ENCODE measurements at regions not wholly inside any gene's neighbourhood (a gene's known extent, or its start where the extent isn't known, plus 50 kb on each side); places are given as distances from the start of the nearest gene placed in this dataset.

DNA sequence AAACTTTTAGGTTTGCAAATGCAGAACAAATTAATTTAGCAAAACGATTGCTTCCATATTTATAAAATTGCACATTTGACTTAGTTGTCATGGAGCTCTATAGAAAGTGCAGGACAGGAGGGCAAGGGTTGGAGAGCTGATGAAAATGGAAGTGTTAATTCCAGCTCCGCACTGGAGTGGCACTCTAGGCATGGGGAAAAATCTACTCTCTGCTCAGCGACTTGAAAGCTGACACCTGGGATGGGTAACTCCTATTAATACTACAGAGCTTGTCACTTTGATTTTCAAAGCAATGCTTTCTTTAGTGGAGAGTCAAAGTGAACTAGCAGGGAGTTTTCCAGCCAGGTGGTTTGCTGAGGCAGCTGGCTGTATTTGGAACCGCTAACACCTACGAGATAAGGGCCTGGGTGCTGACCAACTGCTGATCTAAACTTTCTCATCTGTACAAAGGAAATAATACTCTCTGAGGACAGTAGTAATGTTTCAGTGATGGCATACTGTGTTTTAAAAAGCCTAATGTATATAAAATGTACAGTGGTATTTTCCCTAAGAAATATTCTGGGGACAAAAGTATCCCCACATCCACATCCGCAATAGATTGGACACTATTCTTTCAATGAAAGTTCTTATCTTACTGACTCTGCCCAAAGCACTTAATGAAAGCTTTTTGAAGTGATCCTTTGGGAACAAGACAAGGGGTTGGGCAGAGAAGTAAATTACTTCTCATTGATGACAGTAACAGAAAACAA is 444.3 kb downstream of the GPAM start:
- no peak overlapping the region for H3K27ac ChIP-seq
- DNase-seq (ENCODE audit: low spot score) = no peak
- TF ChIP-seq, protein P1, sequence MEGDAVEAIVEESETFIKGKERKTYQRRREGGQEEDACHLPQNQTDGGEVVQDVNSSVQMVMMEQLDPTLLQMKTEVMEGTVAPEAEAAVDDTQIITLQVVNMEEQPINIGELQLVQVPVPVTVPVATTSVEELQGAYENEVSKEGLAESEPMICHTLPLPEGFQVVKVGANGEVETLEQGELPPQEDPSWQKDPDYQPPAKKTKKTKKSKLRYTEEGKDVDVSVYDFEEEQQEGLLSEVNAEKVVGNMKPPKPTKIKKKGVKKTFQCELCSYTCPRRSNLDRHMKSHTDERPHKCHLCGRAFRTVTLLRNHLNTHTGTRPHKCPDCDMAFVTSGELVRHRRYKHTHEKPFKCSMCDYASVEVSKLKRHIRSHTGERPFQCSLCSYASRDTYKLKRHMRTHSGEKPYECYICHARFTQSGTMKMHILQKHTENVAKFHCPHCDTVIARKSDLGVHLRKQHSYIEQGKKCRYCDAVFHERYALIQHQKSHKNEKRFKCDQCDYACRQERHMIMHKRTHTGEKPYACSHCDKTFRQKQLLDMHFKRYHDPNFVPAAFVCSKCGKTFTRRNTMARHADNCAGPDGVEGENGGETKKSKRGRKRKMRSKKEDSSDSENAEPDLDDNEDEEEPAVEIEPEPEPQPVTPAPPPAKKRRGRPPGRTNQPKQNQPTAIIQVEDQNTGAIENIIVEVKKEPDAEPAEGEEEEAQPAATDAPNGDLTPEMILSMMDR (IDR thresholded peaks at IDR 0.05) = no peak
- no peak overlapping the region for H3K4me3 ChIP-seq

DNA sequence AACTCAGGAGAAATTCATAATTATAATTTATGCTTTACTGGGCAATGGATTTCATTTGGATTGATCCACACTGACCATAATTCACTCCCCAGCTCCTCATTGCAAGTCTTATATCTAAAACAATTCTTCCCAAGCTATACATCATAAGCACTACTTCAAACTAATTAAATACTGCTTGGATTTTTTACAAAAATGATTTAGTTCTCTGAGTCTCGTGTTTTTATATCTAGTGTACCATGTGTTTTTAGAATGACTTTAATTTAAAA is 443.8 kb downstream of the GPAM start:
- TF ChIP-seq, protein P1 (IDR thresholded peaks at IDR 0.05) = no peak
- no peak for DNase-seq (ENCODE audit: low spot score)
- H3K4me3 ChIP-seq = no peak overlapping the region
- no peak overlapping the region for H3K27ac ChIP-seq

DNA sequence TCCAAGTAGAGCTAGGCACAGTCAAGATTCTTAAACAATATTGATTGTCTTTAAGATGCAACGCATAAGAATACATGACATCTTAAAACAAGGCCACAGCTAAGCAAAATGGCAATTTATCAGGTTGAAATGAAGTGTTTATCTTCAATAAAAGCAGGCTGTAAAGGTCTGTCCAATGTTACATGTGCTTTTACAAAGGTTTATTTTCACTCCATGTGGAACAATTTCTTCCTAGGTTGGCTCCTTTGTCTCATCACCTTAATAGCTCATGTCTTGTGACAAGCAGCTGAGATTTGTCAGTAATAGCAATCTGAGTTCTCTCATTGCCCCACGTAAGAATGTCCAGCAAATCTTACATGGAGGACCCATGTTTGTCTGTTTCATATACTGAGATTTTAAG is 437.6 kb downstream of the GPAM start:
- Histone ChIP-seq H3K27ac (no peak overlapping the region), H3K4me3 (no peak overlapping the region)
- no peak for DNase-seq (ENCODE audit: low spot score)
- TF ChIP-seq, protein P1 (IDR thresholded peaks at IDR 0.05) = no peak

DNA sequence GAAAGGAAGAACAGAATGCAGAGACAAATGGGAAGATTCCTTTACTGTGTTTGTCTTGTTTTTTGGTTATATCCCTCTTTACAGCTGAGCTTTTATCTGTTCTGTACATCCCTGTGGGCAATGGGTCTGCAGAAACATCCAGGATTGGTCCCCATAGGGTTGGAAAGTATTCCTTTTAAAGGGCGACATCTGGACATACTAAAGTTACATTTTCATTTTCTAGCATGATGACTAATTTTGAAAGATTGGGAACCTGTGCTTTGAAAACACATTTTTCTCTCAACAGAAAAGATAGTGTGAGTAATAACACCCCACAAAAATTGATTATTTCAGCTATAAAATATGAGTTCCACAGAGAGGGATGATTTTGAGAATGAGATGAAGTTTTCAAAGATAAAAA is 435.8 kb downstream of the GPAM start:
- Histone ChIP-seq H3K4me3 (no peak overlapping the region), H3K27ac (no peak overlapping the region)
- no peak for DNase-seq (ENCODE audit: low spot score)
- TF ChIP-seq, protein P1 (IDR thresholded peaks at IDR 0.05) = no peak

DNA sequence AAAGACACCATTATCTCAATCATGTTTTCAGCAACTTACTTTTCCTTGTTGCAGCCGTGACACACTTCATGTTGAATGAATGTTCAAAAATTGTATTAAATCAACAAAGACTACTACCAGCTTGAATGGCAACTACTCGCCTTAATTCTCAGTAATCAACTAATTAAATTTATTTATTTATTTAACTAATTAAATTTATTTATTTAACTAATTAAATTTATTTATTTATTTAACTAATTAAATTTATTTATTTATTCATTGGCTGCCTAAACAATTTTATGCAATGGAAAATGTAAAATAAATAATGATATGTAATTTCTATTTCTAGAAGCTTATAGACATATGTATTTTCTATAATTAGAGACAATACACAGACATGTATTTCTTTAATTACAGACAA is 435.4 kb downstream of the GPAM start:
- DNase-seq (ENCODE audit: low spot score) = no peak
- TF ChIP-seq, protein P1 (IDR thresholded peaks at IDR 0.05) = no peak
- Histone ChIP-seq H3K4me3 (no peak overlapping the region), H3K27ac (no peak overlapping the region)

DNA sequence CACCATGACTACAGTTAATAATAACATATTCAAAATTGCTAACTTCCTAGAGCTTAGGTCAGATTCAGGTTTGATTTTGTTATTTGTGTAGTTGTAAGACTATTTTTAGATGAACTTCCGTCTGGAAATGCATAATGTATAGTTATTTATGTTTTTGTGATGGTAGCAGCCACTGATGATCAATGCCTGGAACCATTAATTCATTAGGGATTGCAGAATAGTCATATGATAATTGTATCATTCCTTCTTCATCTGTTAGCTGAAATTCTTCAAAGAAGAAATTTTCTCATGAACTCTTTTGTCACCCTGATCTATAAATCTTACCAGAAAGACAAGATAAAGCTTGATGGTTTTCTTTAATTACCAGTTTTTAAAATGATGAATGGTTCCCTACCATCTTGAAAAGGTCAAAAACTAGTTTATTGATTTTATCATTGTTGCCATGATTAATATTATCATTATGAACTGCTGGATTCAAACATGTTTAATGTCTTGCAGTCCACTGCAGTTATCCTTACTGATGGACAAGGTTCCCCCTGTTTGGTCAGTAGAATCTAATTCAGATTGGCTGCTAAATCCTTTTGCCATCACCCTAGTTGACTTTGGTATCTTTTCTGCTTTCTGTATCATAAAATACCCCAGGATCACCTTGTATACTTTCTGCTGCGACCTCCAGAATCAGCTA is 433.3 kb downstream of the GPAM start:
- TF ChIP-seq, protein P1 (IDR thresholded peaks at IDR 0.05) = no peak
- no peak overlapping the region for H3K4me3 ChIP-seq
- no peak for DNase-seq (ENCODE audit: low spot score)
- no peak overlapping the region for H3K27ac ChIP-seq
